ENCODE measurements at regions not wholly inside any gene's neighbourhood (a gene's known extent, or its start where the extent isn't known, plus 50 kb on each side); places are given as distances from the start of the nearest gene placed in this dataset.

DNA sequence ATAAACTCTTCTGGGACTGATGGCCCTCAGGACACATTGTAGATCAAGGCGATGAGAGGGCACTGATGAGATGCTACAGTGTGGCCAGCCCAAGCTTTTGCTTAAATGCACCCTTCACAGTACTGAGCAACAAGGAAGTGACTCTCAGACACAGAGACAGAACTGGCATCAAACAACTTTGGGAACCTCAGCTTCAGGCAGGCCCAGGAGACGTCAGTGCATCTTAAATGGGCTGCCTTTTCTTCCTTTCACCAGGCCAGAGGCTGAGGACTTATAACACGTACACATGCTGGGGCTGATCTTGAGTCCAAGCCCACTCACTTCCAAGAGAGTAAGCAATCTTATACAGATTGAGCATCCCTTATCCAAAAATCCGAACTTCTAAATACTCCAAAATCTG lies 386.1 kb upstream of the C16orf82 start:
- Histone ChIP-seq H3K9me3 (replicated peaks; ENCODE audit: control insufficient read depth, insufficient read depth, low read depth, low read length) (no peaks in the 10 kb centered on the region), H3K27me3 (ENCODE audit: control insufficient read depth in 2 of 2, insufficient read depth in 2 of 2, low read length in 2 of 2) (no peaks in the 10 kb centered on the region), H3K79me2 (ENCODE audit: control insufficient read depth, insufficient read depth, low read length) (no peaks in the 10 kb centered on the region), H2AFZ (ENCODE audit: low read depth, low read length) (no peak overlapping the region), H3K36me3 (ENCODE audit: control insufficient read depth, insufficient read depth, low read length) (no peaks in the 10 kb centered on the region), H3K9ac (ENCODE audit: insufficient read depth in 1 of 2, low read depth in 2 of 2, low read length in 2 of 2) (no peak overlapping the region), H4K20me1 (replicated peaks; ENCODE audit: control insufficient read depth, insufficient read depth, low read length) (no peaks in the 10 kb centered on the region), H3K9me1 (ENCODE audit: control insufficient read depth, insufficient read depth, low read length) (no peaks in the 10 kb centered on the region), H3K4me2 (ENCODE audit: insufficient read depth, low read length) (no peak overlapping the region), H3K4me3 (no peak overlapping the region), H3K27ac (ENCODE audit: extremely low read depth, low read depth, low read length) (no peak overlapping the region), H3K4me1 (replicated peaks in 1 of 2; ENCODE audit: control insufficient read depth in 2 of 2, insufficient read depth in 2 of 2, low read length in 2 of 2) (no peaks in the 10 kb centered on the region)
- no TSS peak for BruUV-seq (replicated peaks)
- FAIRE-seq (no peak), ATAC-seq (no peak), DNase-seq (ENCODE audit: extremely low read depth in 1 of 4, low spot score in 3 of 4) (no peak)
- WGBS (ENCODE audit: insufficient coverage, low coverage, missing lambda C conversion rate), result 0% methylated on average over 4 of the region's 4 CpGs
- ChIA-PET CTCF (ENCODE audit: low intra/inter-chr PET ratio) (no interaction called here), POLR2A (no interaction called here)
- in situ Hi-C loops (cut with MboI) (no loop called here), intact Hi-C loops (cut with micrococcal nuclease) (no loop called here)
- TF ChIP-seq MNT (conservative IDR thresholded peaks at IDR 0.05) (no peak), NR2C2 (CRISPR knock-in tag; IDR thresholded peaks at IDR 0.05) (no peak), NR2C2 (tag; IDR thresholded peaks at IDR 0.05) (no peak), UBTF (IDR thresholded peaks at IDR 0.05; ENCODE audit: borderline replicate concordance in 1 of 2, low read depth in 2 of 2, low read length in 2 of 2) (no peak), KLF10 (CRISPR knock-in tag; IDR thresholded peaks at IDR 0.05) (no peak), ZNF239 (CRISPR knock-in tag; IDR thresholded peaks at IDR 0.05) (no peak), ZNF766 (CRISPR knock-in tag; conservative IDR thresholded peaks at IDR 0.05) (no peak)
- TF ChIP-seq, protein P1, sequence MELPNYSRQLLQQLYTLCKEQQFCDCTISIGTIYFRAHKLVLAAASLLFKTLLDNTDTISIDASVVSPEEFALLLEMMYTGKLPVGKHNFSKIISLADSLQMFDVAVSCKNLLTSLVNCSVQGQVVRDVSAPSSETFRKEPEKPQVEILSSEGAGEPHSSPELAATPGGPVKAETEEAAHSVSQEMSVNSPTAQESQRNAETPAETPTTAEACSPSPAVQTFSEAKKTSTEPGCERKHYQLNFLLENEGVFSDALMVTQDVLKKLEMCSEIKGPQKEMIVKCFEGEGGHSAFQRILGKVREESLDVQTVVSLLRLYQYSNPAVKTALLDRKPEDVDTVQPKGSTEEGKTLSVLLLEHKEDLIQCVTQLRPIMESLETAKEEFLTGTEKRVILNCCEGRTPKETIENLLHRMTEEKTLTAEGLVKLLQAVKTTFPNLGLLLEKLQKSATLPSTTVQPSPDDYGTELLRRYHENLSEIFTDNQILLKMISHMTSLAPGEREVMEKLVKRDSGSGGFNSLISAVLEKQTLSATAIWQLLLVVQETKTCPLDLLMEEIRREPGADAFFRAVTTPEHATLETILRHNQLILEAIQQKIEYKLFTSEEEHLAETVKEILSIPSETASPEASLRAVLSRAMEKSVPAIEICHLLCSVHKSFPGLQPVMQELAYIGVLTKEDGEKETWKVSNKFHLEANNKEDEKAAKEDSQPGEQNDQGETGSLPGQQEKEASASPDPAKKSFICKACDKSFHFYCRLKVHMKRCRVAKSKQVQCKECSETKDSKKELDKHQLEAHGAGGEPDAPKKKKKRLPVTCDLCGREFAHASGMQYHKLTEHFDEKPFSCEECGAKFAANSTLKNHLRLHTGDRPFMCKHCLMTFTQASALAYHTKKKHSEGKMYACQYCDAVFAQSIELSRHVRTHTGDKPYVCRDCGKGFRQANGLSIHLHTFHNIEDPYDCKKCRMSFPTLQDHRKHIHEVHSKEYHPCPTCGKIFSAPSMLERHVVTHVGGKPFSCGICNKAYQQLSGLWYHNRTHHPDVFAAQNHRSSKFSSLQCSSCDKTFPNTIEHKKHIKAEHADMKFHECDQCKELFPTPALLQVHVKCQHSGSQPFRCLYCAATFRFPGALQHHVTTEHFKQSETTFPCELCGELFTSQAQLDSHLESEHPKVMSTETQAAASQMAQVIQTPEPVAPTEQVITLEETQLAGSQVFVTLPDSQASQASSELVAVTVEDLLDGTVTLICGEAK (IDR thresholded peaks at IDR 0.05), result no peak
- TF ChIP-seq, protein P1 (CRISPR knock-in tag; IDR thresholded peaks at IDR 0.05), result no peak
